KOPT-K1 (cell line): ENCODE measurements at regions not wholly inside any gene's neighbourhood (a gene's known extent, or its start where the extent isn't known, plus 50 kb on each side); places are given as distances from the start of the nearest gene placed in this dataset.

ENCODE experiments used
- H3K27ac ChIP-seq: fragments of 200-600 bp; sonication (generic); 2 replicates; pipeline ENCODE4 v1.5.1; 2016; ENCODE audit warnings: antibody characterized with exemption, mild to moderate bottlenecking, low read depth, low read length; ENCODE audit not compliant: poor library complexity, severe bottlenecking
- H3K36me3 ChIP-seq: fragments of 200-600 bp; sonication (generic); 2 replicates; pipeline ENCODE4 v1.5.1; 2017; ENCODE audit warnings: antibody characterized with exemption, mild to moderate bottlenecking, low read length, moderate library complexity; ENCODE audit not compliant: insufficient read depth
- H3K9me3 ChIP-seq: fragments of 200-600 bp; sonication (generic); 2 replicates; pipeline ENCODE4 v1.5.1; 2017; ENCODE audit warnings: antibody characterized with exemption, low read length, mild to moderate bottlenecking; ENCODE audit not compliant: insufficient read depth, poor library complexity, severe bottlenecking

GRCh38 chr12:115094163-115094816 lies 410.3 kb upstream of the TBX3 start:
- Histone ChIP-seq H3K36me3 (no peaks in the 10 kb centered on the region), H3K9me3 (no peaks in the 10 kb centered on the region), H3K27ac (no peak overlapping the region)

- H3K27ac ChIP-seq: no peak overlapping the region
- H3K36me3 ChIP-seq: no peaks in the 10 kb centered on the region
- no peaks in the 10 kb centered on the region for H3K9me3 ChIP-seq
These were observed 409.3 kb upstream of the TBX3 start for GRCh38 chr12:115093261-115093660.

DNA sequence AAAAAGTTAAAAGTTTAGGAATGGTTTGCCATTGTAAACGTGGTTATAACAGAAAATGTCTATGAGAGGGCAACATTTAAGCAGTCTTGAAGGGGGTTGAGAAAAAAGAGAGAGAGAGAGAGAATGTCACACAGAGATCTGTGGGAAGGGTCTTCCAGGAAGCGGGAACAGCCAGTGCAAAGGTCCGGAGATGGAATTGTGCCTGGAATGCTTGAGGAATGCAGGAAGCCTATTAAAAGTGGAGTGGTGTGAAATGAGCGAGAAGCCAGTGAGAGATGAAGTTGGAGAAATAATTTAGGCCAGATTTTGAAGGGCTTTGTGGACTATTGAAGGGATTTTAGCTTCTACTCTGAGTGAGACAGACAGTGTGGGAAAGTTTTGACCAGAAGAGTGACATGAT lies 406.8 kb upstream of the TBX3 start:
- Histone ChIP-seq H3K9me3 (no peaks in the 10 kb centered on the region), H3K27ac (no peak overlapping the region), H3K36me3 (no peaks in the 10 kb centered on the region)

GRCh38 chr12:115088995-115089841 lies 405.2 kb upstream of the TBX3 start:
- Histone ChIP-seq H3K9me3 (no peaks in the 10 kb centered on the region), H3K36me3 (no peaks in the 10 kb centered on the region), H3K27ac (no peak overlapping the region)

- Histone ChIP-seq H3K27ac (no peak overlapping the region), H3K36me3 (no peaks in the 10 kb centered on the region), H3K9me3 (no peaks in the 10 kb centered on the region)
These were observed 404.5 kb upstream of the TBX3 start for GRCh38 chr12:115088328-115088994.

DNA sequence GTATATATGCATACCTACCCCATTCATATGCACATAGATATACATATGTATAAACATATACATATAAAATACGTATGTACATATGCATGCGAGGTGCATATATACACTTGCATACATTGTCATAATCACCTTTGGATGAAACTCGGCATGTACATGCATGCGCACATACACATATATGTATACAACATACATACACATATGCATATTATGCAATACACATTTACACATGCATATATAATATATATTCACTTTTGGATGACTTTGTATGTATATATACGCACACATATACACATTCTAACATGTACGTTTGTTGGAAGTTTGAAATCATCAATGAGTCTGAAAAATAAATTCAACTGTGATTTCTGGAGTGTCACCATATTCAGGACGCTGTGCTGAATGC lies 401.6 kb upstream of the TBX3 start:
- Histone ChIP-seq H3K9me3 (no peaks in the 10 kb centered on the region), H3K36me3 (no peaks in the 10 kb centered on the region), H3K27ac (no peak overlapping the region)

GRCh38 chr12:115079760-115080159 lies 395.8 kb upstream of the TBX3 start:
- no peaks in the 10 kb centered on the region for H3K9me3 ChIP-seq
- no peak overlapping the region for H3K27ac ChIP-seq
- H3K36me3 ChIP-seq: no peaks in the 10 kb centered on the region

- Histone ChIP-seq H3K9me3 (no peaks in the 10 kb centered on the region), H3K27ac (no peak overlapping the region), H3K36me3 (no peaks in the 10 kb centered on the region)
These were observed 395.0 kb upstream of the TBX3 start for GRCh38 chr12:115078990-115079389.

- Histone ChIP-seq H3K27ac (no peak overlapping the region), H3K36me3 (no peaks in the 10 kb centered on the region), H3K9me3 (no peaks in the 10 kb centered on the region)
These were observed 394.4 kb upstream of the TBX3 start for GRCh38 chr12:115078334-115078733.

DNA sequence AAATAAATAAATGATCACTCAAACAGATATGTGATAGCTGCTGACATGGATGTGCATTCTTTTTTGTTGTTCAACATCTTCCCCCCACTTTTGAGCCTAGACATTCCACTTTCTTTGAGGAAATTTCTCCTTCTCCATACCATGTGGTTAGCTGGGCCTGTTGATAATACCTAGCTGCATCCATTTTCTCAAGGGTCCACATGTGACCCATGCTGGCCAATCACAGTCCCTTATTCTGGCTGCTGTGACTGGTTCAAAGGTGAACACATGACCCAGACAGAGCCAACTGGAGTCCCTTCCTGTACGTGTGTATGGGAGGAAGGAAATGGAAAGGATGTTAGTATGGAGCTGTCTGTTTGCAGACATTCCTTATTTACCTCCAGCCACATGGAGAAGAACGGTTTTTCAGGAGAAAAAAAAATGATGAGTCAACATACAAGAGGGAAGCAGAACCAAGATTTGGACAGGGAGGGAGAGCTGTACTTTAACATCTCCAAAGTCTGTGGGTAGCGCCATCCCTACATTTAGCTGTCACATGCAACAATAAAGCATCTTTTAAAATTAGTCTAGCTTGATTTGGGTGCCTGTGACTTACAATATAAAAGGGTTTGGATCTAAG lies 391.7 kb upstream of the TBX3 start:
- no peaks in the 10 kb centered on the region for H3K36me3 ChIP-seq
- H3K27ac ChIP-seq: no peak overlapping the region
- no peaks in the 10 kb centered on the region for H3K9me3 ChIP-seq

DNA sequence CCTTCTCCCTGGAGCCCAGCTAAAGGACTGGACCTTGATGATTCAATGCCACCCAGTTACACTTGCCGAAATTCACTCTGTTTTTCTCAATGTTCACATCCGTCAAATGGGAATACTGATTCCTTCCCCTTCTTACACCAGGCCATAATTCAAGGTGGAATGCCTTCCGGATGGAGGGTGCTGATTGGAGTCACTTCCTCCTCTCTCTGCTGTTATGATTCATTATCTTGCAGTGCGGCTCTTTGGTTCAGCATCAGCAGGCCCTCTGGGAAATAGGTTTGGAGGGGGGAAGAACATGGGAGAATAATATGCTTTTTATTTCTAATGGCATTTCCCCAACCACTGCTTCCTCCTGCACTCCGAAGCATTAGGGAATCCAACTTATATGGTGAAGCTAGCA lies 390.6 kb upstream of the TBX3 start:
- no peaks in the 10 kb centered on the region for H3K9me3 ChIP-seq

GRCh38 chr12:115072712-115073111 lies 388.7 kb upstream of the TBX3 start:
- Histone ChIP-seq H3K36me3 (no peaks in the 10 kb centered on the region), H3K9me3 (no peaks in the 10 kb centered on the region), H3K27ac (no peak overlapping the region)

More for the DNA sequence above, 390.6 kb upstream of the TBX3 start:
- Histone ChIP-seq H3K36me3 (no peaks in the 10 kb centered on the region), H3K27ac (no peak overlapping the region)

GRCh38 chr12:115070313-115070712 lies 386.3 kb upstream of the TBX3 start:
- no peak overlapping the region for H3K27ac ChIP-seq
- H3K36me3 ChIP-seq: no peaks in the 10 kb centered on the region
- no peaks in the 10 kb centered on the region for H3K9me3 ChIP-seq

GRCh38 chr12:115064296-115064695 lies 380.3 kb upstream of the TBX3 start:
- Histone ChIP-seq H3K9me3 (no peaks in the 10 kb centered on the region), H3K27ac (no peak overlapping the region), H3K36me3 (no peaks in the 10 kb centered on the region)

- H3K27ac ChIP-seq: no peak overlapping the region
- no peaks in the 10 kb centered on the region for H3K9me3 ChIP-seq
- no peaks in the 10 kb centered on the region for H3K36me3 ChIP-seq
These were observed 378.8 kb upstream of the TBX3 start for GRCh38 chr12:115062741-115063140.
